ENCODE measurements at regions not wholly inside any gene's neighbourhood (a gene's known extent, or its start where the extent isn't known, plus 50 kb on each side); places are given as distances from the start of the nearest gene placed in this dataset.

- TF ChIP-seq FOXM1 (IDR thresholded peaks at IDR 0.05; ENCODE audit: borderline replicate concordance) (no peak), L3MBTL2 (conservative IDR thresholded peaks at IDR 0.05) (no peak), TARDBP (IDR thresholded peaks at IDR 0.05) (no peak), NFRKB (IDR thresholded peaks at IDR 0.05) (no peak), SUZ12 (IDR thresholded peaks at IDR 0.05) (no peak), ARNT (IDR thresholded peaks at IDR 0.05) (no peak), HDGF (IDR thresholded peaks at IDR 0.05; ENCODE audit: borderline replicate concordance) (no peak), FOXK2 (IDR thresholded peaks at IDR 0.05) (no peak), BHLHE40 (IDR thresholded peaks at IDR 0.05; ENCODE audit: borderline replicate concordance) (no peak), PKNOX1 (IDR thresholded peaks at IDR 0.05) (no peak)
These were observed 433.2 kb upstream of the ADAMTS5 start for GRCh38 chr21:27400045-27400444.

Measured in HEK293T (cell line).